CD4-positive, alpha-beta T cell treated with Interleukin-2 at 100 ng/mL for 4 hours (primary cell): ENCODE measurements at regions not wholly inside any gene's neighbourhood (a gene's known extent, or its start where the extent isn't known, plus 50 kb on each side); places are given as distances from the start of the nearest gene placed in this dataset.
"Not testable (repeated sequence)": the region's sequence is repeated elsewhere in the genome, so short reads cannot be mapped to it uniquely, and the experiment has no call there.

Source experiments
- DNase-seq: peaks from one replicate; pipeline ENCODE4 v3.0.0-alpha.2; 2020; ENCODE audit warnings: low spot score

DNA sequence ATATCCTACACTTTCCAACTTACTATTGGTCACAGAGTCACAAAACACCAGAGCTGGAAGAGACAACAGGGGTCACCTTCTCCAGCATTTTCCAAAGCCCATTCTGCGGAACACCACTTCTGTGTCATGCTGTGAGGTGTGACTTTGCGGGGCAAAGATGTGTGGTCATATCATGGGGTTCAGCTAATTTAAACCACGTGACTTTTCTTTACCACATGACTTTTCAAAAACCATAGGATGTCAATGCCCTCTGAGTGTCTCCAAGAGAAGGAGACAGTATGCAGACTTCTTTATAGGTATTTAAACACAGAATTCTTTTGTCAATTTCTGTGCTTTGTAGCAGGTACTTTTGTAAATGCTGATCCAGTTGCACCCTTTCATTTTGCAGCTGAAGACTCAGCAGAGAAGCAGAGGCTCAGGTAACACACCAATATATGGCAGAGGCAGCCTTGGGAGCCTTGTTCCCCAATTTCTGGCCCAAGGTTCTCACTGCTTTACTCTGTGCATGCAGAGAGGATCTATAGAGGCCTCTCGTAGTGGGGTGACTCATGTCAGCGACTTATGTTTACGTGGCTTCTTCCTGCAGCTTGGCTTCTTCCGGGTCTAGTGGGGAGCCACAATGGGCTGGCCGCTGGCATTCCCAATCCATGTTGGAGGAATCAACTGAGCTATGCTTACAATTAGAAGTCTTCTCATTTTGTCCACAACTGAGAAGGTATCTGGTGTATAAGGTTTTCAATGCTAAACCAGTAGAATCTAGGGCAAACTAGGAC is 104.0 kb upstream of the RHOBTB1 start:
- no peak for DNase-seq

DNA sequence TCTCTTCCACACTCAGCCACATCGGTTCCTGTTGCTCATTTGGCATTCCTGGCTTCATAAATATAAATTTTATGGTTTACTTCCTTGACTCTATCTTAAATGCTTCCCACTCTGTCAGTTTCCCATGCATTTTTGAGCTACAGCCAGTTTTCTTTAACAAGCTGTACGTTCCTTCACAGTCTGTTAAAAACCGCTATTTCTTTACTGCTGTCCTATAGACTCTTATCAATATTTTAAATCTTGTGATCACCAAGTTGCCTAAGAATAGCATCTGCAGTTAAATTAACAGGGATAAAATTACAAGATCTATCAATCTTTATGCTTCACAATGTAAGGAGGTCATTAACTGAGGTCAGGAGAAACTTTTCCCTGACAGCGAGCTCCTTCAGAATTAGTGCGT is 103.1 kb upstream of the RHOBTB1 start:
- no peak for DNase-seq

- not testable (repeated sequence) for DNase-seq
These were observed 101.5 kb upstream of the RHOBTB1 start for GRCh38 chr10:61045480-61045879.

- no peak for DNase-seq
These were observed 98.5 kb upstream of the RHOBTB1 start for GRCh38 chr10:61042533-61042932.

- no peak for DNase-seq
These were observed 96.5 kb upstream of the RHOBTB1 start for GRCh38 chr10:61040399-61041016.

- no peak for DNase-seq
These were observed 95.9 kb upstream of the RHOBTB1 start for GRCh38 chr10:61039868-61040267.

DNA sequence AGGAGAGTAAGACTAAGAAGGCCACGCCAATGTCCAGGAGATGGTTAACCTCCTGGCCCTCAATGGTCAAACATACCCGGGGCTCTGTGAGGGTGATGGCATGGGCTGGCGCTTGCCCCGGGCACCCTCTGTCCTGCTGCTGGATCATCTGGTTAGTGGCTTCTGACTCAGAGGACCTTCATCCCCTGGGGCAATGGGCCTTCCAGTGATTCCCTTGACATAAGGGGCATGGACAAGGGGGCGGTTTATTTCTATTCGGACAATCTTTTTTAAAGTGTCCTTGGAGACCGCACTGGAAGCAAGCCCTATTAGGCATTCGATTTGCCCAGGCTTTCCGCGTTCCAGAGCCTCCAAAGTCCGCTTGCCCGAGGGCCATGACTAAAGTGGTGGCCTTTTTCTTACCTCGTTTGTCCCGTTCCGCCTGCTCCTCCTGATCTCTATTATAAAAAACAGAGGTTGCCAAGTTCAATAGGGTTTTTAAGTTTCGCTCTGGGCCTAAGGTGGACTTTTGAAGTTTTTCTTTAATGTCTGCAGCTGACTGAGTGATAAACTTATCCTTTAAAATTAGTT is 93.4 kb upstream of the RHOBTB1 start:
- not testable (repeated sequence) for DNase-seq

DNA sequence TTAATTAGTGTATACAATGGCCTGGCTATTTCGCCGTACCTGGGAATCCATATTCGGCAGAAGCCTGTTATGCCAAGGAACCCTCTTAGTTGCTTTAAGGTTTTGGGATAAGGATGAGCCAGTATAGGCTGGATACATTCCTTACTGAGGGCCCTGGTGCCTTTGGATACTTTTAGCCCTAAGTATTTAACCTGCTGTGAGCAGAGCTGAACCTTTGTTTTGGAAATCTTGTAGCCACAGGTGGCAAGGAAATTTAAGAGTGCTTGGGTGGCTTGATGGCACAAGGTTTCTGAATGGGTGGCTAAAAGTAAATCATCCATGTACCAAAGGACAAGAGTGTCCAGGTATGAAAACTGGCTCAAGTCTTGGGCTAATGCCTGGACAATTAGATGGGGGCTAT is 92.2 kb upstream of the RHOBTB1 start:
- DNase-seq, result not testable (repeated sequence)

- no peak for DNase-seq
These were observed 87.4 kb upstream of the RHOBTB1 start for GRCh38 chr10:61031341-61031740.

DNA sequence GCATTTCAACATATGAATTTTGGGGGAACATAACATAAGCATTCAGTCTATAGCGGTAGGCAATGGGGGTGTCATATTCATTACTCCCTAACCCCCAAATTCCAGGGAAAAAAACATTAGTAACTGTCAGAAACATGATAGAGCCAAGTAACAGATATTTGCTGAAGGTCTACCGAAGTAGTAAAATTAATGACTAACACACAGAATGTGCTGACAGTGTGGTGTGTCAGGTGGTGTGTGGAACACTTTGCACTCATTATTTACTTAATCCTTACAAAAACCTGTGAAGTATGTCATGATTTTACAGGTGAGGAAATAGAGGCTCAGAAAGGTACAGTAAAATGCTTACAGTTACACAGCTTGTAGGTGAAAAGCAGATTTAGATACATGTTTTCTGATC is 85.4 kb upstream of the RHOBTB1 start:
- DNase-seq, result no peak

- DNase-seq, result no peak
These were observed 84.9 kb upstream of the RHOBTB1 start for GRCh38 chr10:61028861-61029361.

- no peak for DNase-seq
These were observed 80.8 kb upstream of the RHOBTB1 start for GRCh38 chr10:61024856-61025201.

DNA sequence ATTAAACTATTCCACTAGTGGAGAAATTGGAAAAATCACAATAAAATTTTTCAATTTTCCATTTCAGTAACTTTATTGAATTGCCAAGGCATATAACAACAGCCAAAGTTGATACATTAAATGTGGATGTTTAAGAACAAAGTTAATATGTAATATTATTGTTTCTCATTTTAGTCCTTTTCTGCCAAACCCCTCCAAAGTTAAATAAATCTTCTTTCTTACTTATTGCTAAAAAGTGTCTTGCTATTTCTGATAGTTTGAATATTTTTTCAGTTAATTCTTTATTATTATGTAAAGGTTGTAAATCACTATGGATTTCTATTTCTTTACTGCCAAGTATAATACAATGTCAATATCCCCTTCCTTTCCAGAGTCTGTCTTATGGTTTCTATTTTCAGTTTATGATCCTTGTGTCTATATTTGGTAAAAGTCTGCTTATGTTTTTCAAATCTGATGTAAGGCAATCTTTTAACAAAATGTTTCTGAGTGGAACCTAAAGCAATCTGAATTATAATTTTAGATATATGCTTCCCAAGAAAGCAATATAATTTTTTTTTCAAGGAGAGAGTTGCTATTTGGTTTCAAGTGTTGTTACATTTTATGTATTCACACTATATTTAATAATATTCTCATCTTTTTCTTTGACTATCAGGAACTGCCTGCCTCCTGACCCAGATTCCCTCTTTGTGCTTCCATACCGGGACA is 80.3 kb upstream of the RHOBTB1 start:
- no peak for DNase-seq

- DNase-seq, result no peak
These were observed 79.1 kb upstream of the RHOBTB1 start for GRCh38 chr10:61023053-61023452.

- DNase-seq, result no peak
These were observed 77.9 kb upstream of the RHOBTB1 start for GRCh38 chr10:61021926-61022325.

DNA sequence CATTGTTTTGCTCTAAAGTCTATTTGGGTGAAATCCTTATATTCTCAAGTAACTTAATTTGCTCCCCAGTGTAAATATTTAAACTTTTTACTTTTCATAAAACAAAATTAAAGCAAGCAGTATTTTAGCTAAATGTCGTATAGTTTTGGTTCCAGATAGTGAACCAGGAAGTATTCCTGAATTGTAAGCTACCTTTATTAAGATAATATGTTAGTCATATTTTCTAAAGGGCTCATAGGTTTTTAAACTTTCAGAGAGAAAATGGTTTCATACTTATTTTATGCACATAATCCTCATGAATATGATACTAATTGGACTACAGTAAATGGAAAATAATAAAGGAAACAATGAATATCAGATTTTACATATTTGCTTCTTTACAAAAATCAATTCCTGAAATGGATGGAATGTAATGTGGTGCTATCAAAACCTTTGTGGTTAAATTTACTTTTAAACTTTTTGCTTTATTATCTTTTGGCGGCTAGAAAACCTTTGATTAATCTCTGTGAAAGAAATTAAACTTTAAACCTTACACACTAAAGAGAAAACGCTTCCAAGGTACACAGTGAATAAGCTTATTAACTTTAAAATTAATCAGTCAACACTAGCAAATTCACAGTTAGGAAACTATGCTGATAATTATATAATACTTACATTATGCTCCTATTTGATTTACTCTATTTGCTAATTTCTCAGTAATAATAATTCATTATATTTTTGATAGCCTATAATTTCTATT is 76.6 kb upstream of the RHOBTB1 start:
- DNase-seq, result no peak

DNA sequence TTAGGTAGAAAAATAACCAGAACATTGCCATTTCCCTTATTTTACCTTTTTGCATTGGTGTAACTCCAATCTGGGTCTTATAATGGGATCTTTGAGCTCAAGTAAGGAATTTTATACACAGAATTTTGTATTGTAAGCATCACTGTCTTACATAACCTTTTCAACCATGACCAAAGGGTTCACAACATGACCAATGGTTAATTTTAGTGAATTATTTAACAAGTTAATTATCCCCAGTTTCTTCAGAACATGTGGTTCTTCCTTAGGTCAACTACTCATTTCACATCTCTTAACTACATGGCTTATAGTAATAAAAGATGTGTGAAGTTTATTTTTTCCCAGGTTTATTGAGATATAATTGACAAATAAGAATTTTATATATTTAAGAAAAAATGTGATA is 74.2 kb upstream of the RHOBTB1 start:
- DNase-seq, result no peak

- DNase-seq, result no peak
These were observed 72.6 kb upstream of the RHOBTB1 start for GRCh38 chr10:61016630-61017029.

DNA sequence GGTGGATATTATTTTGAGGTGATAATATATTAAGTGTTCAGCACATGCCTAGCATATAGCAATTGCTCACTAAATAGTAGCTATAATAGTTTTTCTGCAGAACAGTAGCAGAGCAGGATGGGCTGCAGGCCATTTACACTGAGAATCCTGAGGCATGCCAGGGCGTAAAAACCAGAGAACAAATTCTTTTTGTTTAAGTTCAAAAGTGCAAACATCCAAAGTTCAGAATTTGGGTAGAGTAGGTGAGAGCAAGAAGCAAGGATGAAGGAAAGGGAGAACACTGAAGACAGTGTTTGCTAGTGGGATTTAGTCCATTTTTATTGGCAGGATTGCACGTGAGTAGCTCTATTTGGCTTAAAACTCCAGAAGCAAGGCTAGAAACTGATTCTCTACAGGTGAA is 72.0 kb upstream of the RHOBTB1 start:
- DNase-seq, result no peak

GRCh38 chr10:61010863-61011262 is 66.9 kb upstream of the RHOBTB1 start:
- DNase-seq, result no peak

DNA sequence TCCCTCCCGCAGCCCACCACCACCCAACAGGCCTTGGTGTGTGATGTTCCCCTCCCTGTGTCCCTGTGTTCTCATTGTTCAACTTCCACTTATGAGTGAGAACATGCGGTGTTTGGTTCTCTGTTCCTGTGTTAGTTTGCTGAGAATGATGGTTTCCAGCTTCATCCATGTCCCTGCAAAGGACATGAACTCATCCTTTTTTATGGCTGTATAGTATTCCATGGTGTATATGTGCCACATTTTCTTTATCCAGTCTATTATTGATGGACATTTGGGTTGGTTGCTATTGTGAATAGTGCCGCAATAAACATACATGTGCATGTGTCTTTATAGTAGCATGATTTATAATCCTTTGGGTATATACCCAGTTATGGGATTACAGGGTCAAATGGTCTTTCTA is 59.1 kb upstream of the RHOBTB1 start:
- not testable (repeated sequence) for DNase-seq

- DNase-seq, result no peak
These were observed 57.7 kb upstream of the RHOBTB1 start for GRCh38 chr10:61001731-61002122.
